H1 (cell line): ENCODE measurements at regions not wholly inside any gene's neighbourhood (a gene's known extent, or its start where the extent isn't known, plus 50 kb on each side); places are given as distances from the start of the nearest gene placed in this dataset.

Experiments used
- CEBPB ChIP-seq: IDR thresholded peaks from 2 replicates; pipeline ENCODE4 v1.6.1; 2012; ENCODE audit warnings: low read depth, low read length
- CTCF ChIP-seq, 3 experiments: IDR thresholded peaks; 1 replicate in 2 of 3; 2 replicates in 1 of 3; pipeline versions ENCODE4 v1.5.1 to v1.6.1; 2011; ENCODE audit warnings: low read length in 3 of 3, mild to moderate bottlenecking in 3 of 3, inconsistent platforms in 2 of 3, low read depth in 1 of 3, moderate library complexity in 1 of 3; ENCODE audit not compliant: insufficient read depth in 1 of 3; ENCODE audit errors: control extremely low read depth in 1 of 3
- EZH2 ChIP-seq: fragments of 200-600 bp; sonication (generic); IDR thresholded peaks from 2 replicates; pipeline ENCODE4 v1.7.1; 2012; ENCODE audit warnings: low read depth, mild to moderate bottlenecking, moderate library complexity, low read length, inconsistent platforms; ENCODE audit not compliant: severe bottlenecking
- POLR2A ChIP-seq, 2 experiments: IDR thresholded peaks; 1 replicate in 1 of 2; 2 replicates in 1 of 2; pipeline ENCODE4 v1.6.1; 2011; ENCODE audit warnings: low read depth in 2 of 2, low read length in 2 of 2, mild to moderate bottlenecking in 2 of 2; ENCODE audit errors: control extremely low read depth in 1 of 2
- RBBP5 ChIP-seq: IDR thresholded peaks from 2 replicates; pipeline ENCODE4 v1.7.1; 2012; ENCODE audit warnings: low read depth, mild to moderate bottlenecking, inconsistent platforms, low read length, moderate library complexity, borderline replicate concordance
- RFX5 ChIP-seq: IDR thresholded peaks from 2 replicates; pipeline ENCODE4 v1.6.1; 2011; ENCODE audit warnings: low read depth, low read length, improper control_type of control experiment, borderline replicate concordance

- TF ChIP-seq RBBP5 (no peak), CTCF (IDR thresholded peaks at IDR 0.05; ENCODE audit: control extremely low read depth in 1 of 3, insufficient read depth in 1 of 3, low read depth in 1 of 3, low read length in 3 of 3) (no peak), POLR2A (IDR thresholded peaks at IDR 0.05; ENCODE audit: control extremely low read depth in 1 of 2, low read depth in 2 of 2, low read length in 2 of 2) (no peak), EZH2 (no peak), RFX5 (no peak), CEBPB (no peak)
Observed at GRCh38 chr10:31678139-31678536, 250.5 kb downstream of the ARHGAP12 start.
